ENCODE measurements at regions not wholly inside any gene's neighbourhood (a gene's known extent, or its start where the extent isn't known, plus 50 kb on each side); places are given as distances from the start of the nearest gene placed in this dataset.

DNA sequence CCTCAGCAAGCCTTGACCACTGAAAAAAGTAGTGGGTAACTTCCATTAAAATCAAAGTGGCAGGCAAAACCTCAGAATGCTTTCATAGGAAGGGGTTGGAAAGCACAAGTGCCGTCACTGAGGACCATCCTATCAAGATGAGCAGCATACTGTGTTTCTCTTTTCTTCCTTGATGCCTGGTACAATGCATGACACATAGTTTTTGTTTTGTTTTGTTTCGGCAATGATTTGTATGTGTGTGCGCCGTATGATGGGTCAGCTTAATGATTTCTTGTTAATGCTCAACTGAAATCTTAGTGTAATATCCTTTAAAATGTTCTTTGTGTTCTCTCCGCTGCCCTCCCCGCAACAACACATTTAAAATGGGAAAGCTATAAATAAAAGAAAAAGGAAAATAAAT, 476.4 kb upstream of the KCNMB2 start:
- DNase-seq (ENCODE audit: low spot score), result no peak

DNA sequence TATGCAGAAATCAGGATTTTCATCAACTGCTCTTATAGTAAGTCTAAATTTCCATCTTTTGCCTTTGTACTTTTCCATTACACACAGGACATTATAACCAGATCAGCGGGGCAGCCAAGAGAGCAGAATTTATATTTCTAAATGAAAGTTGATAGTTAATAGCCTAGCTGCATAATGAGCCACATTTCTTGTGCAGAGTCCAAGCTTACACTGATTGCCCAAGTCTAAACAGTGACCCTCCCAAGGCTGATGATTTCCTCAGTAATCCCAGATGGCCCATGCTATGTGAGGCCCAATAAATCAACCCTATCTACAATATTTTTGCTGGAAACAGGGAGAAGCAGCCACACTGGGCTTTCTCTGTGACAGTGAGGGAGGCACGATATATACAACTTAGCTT, 475.8 kb upstream of the KCNMB2 start:
- no peak for DNase-seq (ENCODE audit: low spot score)

DNA sequence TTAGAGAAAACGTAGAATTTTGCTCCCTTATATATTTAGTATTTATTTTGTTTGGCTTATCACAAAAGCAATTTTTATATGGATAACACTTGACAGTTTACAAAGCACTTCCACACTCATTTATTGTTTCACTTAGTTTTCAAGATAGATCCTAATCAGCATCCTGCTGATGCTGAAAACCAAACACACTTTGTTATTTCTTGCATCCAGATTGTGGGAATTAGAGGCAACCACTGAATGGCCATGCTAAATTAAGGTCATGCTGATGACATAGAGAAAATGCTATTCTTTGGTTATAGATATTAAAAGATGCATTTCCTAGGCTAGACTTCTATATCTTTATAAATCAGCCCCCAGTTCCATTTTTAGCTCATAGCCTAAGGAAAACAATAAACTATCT, 474.1 kb upstream of the KCNMB2 start:
- no peak for DNase-seq (ENCODE audit: low spot score)

DNA sequence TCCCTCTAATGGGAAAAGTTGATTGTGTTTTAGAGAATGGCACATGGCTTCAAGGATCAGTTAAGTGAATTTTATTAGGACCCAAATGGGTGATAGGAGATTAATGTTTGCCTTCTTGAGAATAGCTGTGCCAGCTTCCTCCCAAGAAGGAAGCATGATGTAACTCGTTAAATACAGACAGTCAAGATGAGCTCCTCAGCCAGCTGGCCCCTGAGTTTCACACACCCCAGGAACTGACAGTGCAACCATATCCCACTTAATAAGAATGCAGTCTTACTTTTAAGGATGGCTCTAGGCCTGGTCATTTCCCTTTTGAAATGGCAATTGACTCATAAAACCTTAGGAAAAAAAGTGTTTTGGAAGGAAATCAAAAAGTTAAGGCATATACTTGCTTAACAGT, 472.8 kb upstream of the KCNMB2 start:
- DNase-seq (ENCODE audit: low spot score), result no peak

GRCh38 chr3:178067721-178068120, 468.5 kb upstream of the KCNMB2 start:
- DNase-seq (ENCODE audit: low spot score), result no peak

DNA sequence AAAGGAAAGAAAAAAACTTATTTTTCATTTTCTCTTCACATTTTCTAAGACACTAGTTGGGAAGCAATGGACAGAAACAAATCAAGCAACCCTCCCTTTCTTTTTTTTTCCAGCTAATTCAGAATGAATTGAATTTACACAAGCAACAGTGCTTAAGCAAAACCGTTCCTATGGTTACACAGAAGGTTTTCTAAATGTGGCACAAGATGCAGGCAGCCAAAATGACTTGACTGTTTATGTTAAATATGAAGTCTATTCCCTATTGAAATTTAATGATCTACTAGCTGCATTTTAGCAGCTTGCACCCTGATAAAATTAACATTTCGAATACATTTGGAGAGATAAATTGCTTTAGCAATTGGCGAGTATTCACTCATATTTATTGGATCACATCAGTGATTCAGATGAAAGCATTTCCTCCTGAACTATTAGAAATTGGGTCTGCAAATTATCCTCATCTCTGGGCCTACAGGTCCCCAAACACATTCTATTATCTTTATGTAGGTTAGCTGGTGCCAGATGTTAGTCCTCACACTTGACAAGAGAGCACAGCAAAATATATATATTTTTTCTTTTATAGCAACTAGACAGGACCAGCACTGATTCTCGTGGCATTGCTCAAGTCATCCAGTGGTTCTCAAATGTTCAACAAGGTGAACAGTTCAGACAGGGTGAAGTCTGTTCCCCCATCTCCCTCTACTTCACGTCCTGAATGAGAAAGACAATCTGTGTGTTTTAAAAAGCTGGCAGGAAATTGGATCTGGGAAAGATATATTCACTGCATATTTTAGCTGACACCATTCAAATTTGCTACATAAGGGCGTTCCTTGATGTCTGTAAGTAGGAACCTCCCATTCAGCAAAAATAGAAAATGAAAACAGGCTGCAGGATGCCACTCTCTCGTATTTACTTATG, 463.6 kb upstream of the KCNMB2 start:
- DNase-seq (ENCODE audit: low spot score), result no peak

DNA sequence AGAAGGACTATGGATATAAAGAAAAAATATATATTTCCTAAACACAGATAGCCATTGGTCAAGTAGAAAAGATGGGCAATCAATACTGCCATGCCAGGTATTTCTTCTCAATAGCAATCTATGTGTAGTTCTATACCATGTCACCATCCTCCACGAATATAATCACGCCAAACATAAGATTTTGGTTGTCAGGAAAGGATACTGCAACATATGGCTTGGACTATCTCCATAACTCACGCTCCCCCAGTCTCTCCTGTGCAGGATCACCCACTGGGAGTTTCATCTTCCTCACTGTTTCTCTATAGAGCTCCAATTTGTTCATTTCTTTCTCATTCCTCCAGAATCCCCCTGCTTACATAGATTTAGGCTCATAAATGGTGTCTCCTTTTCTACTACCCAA, 462.9 kb upstream of the KCNMB2 start:
- DNase-seq (ENCODE audit: low spot score), result no peak

GRCh38 chr3:178075344-178075743, 460.9 kb upstream of the KCNMB2 start:
- DNase-seq (ENCODE audit: low spot score), result no peak

DNA sequence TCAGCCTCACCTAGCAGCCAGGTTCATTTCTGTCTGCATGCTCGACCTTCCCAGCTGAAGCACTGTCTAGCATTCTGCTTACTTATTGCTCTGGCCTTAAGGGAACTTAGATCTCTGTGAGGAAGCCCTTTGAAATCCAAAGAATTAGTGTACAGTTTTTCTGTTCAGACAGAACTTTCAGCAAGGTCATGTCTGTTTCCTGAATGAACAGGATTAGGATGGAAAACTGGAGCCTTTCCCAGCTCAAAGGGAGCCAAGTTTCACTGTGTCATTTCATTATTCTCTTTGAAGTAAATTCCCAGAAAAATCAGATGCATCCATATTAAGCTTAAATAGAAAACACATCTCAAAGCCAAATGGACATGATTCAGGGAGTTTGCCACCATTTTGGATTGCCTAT, 457.3 kb upstream of the KCNMB2 start:
- no peak for DNase-seq (ENCODE audit: low spot score)

- DNase-seq (ENCODE audit: low spot score), result no peak
These were observed 456.3 kb upstream of the KCNMB2 start for GRCh38 chr3:178079966-178080365.

GRCh38 chr3:178082326-178082906, 453.8 kb upstream of the KCNMB2 start:
- DNase-seq (ENCODE audit: low spot score), result no peak

DNA sequence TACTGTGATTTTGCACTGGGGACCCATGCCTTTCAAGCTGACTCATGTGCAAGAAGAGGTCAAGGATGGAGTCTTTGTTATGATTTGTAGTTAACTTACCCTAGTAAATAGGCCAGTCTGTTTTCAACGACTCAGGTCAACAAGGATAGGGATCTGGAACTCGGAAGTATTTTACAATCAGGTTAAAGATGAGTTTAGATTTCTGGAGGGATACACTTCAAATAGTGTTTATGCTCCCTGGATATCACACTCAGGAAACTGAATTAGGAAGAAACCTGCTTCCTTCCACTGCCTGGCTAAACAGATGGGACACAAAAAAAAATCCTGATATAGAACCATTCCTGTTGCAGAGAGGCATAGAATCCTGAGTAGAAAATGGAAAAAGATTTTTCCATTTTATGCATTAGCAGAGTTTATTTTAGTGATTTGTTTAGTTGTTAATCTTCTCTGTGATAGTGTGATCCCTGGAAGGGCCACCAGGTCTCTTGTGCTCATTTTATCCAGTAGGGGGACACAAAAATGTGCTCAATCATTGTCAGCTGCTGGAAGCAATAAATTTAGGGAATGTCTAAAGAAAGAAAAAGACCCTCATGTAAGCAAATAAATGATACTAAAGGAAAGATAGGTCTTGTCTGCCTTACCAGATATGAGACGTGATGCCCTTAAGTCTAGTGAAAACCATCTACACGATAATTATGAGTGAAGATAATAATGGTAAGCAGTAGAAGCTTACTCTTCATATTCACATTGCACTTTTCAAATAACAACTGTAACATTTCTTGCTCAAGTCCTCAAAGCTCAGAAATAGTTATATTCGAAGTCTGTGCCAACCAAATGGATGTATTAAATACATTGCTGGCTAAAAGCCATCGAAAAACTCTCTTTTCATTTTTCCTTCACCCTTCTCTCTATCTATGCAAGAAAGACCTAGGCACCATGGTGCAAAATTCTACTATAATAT, 452.1 kb upstream of the KCNMB2 start:
- no peak for DNase-seq (ENCODE audit: low spot score)

DNA sequence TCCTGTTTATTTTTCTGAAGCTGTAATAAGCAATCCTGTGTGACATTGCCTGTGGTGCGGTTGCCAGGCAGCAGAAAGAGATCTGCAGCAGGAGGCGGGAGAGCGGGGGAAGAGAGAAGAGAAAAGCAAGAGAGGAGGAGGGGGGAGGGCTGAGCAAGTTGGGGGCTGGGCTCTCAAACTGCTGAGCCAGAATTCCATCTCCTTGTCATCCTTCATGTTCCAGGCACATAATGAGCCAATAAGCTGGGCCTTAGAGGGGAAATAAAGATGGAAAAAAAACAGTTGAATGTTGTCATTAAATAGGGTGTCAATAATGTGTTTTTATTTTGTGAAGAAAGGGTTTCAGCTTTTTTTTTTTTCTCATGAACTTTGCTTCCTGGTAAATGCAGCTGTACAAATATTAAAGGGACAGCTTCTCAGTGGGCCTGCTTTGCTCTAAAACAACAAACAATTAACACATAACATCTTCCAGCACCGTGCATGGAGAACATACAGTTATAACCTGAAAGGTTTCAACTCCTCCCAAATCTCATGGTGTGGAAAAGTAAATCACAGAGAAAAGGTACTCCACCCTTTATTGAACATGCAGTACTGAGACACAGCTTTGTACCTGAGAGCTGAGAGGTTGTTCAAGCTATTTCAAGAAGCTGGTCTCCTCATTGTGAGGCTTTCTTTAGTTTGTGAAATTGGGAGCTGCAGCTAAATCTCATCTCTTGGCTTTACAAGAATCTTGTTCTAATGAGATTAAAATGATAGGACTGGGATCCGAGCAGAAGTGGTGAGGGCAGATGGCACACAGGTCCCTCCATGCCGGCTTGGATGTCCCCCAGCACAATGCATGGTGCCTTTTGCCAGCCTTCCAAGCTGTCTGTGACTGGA, 451.1 kb upstream of the KCNMB2 start:
- peak; percentile 53 for DNase-seq (ENCODE audit: low spot score)

GRCh38 chr3:178085817-178086123, 450.5 kb upstream of the KCNMB2 start:
- DNase-seq (ENCODE audit: low spot score), result no peak

GRCh38 chr3:178086144-178086825, 450.0 kb upstream of the KCNMB2 start:
- no peak for DNase-seq (ENCODE audit: low spot score)

GRCh38 chr3:178087376-178087775, 448.9 kb upstream of the KCNMB2 start:
- no peak for DNase-seq (ENCODE audit: low spot score)

- DNase-seq (ENCODE audit: low spot score), result no peak
These were observed 447.3 kb upstream of the KCNMB2 start for GRCh38 chr3:178088963-178089362.

DNA sequence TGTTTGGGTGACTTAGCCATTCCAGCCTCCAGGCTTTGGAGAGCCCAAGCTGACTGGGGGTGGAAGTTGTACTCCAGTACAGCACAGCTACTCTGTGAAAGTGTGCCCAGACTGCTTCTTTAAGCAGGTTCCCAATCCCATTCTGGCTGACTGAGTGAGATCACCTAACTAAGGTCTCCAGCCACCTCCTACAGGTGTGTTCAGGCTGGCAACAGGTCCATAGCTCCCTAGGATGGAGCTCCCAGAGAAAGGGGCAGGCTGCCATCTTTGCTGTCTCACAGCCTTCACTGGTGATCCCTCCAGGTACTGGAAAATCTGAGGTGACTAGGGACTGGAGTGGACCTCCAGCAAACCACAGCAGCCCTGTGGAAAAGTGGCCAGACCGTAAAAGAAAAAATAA, 445.3 kb upstream of the KCNMB2 start:
- no peak for DNase-seq (ENCODE audit: low spot score)

- no peak for DNase-seq (ENCODE audit: low spot score)
These were observed 440.7 kb upstream of the KCNMB2 start for GRCh38 chr3:178095522-178095921.

DNA sequence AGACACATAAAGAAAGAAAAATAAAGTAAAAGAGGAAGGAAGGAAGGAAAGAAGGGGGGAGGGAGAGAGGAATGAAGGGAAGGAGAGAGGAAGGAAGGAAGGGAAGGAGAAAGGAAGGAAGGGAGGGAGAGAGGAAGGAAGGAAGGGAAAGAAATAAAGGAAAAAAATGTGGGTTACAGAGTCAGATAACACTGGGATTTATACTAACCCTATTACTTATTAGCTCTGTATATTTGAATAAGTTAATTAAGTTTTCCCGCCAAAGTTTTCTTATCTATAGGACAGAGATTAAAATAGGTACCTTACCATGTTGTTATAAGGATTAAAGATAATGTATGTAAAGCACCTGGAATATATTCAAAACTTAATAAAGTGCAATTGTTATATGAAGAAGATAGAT, 439.3 kb upstream of the KCNMB2 start:
- DNase-seq (ENCODE audit: low spot score), result no peak

GRCh38 chr3:178097576-178097975, 438.7 kb upstream of the KCNMB2 start:
- DNase-seq (ENCODE audit: low spot score), result peak; percentile 14
